ENCODE measurements at regions not wholly inside any gene's neighbourhood (a gene's known extent, or its start where the extent isn't known, plus 50 kb on each side); places are given as distances from the start of the nearest gene placed in this dataset.

DNA sequence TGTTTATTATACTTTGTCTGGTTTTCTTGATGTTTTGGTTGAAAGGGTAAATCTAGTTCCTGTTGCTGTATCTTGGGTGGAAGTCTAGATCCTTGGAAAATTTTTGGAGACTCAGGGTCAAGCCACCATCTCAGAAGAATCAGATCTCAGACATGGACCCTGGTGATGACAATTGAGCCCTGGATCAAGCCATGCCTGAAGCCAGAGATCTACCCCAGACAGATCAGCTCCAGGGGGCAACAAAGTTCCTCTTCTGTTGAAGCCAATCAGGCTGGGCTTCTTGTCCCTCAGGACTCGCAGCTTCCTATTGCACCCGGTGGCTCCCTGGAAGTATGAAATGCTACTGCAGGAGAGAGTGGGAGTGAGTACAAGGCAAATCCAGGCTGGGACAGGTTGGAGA lies 106.9 kb downstream of the UNCX start:
- no peaks in the 10 kb centered on the region for H3K9me3 ChIP-seq
- H3K9ac ChIP-seq (ENCODE audit: low read depth in 2 of 2, low read length in 2 of 2): no peak overlapping the region
- H3K4me3 ChIP-seq: no peak overlapping the region
- TF ChIP-seq, protein P1, sequence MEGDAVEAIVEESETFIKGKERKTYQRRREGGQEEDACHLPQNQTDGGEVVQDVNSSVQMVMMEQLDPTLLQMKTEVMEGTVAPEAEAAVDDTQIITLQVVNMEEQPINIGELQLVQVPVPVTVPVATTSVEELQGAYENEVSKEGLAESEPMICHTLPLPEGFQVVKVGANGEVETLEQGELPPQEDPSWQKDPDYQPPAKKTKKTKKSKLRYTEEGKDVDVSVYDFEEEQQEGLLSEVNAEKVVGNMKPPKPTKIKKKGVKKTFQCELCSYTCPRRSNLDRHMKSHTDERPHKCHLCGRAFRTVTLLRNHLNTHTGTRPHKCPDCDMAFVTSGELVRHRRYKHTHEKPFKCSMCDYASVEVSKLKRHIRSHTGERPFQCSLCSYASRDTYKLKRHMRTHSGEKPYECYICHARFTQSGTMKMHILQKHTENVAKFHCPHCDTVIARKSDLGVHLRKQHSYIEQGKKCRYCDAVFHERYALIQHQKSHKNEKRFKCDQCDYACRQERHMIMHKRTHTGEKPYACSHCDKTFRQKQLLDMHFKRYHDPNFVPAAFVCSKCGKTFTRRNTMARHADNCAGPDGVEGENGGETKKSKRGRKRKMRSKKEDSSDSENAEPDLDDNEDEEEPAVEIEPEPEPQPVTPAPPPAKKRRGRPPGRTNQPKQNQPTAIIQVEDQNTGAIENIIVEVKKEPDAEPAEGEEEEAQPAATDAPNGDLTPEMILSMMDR (IDR thresholded peaks at IDR 0.05): no peak
- H3K27ac ChIP-seq: no peak overlapping the region
- no peak for DNase-seq
- intact Hi-C loops (cut with DNase I): no loop called here
- no peaks in the 10 kb centered on the region for H3K36me3 ChIP-seq
- H3K4me1 ChIP-seq: no peaks in the 10 kb centered on the region
- H3K27me3 ChIP-seq: no peaks in the 10 kb centered on the region

DNA sequence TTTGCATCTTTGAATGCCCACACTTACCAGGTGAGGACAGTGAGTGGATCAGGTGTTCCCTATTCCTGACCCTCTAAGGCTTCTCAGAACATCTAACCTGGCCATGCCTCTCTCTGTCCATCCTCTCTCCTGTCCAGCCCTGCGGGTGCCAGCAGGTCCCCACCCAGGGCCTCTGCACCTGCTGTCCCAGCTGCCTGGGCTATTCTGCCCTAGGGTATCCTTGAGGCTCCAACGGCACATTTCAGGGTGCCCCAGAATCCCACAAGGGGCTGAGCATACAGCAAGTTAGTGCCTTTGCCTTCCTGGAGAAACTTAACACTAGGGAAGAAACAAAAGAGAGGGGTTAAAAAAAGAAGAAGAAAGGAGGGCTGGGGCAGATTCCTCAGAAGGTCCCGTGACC lies 107.4 kb downstream of the UNCX start:
- TF ChIP-seq, protein P1 (IDR thresholded peaks at IDR 0.05): no peak
- DNase-seq: no peak
- Histone ChIP-seq H3K9ac (ENCODE audit: low read depth in 2 of 2, low read length in 2 of 2) (no peak overlapping the region), H3K36me3 (no peaks in the 10 kb centered on the region), H3K27ac (no peak overlapping the region), H3K4me1 (no peaks in the 10 kb centered on the region), H3K9me3 (no peaks in the 10 kb centered on the region), H3K4me3 (no peak overlapping the region), H3K27me3 (no peaks in the 10 kb centered on the region)
- intact Hi-C loops (cut with DNase I): no loop called here

DNA sequence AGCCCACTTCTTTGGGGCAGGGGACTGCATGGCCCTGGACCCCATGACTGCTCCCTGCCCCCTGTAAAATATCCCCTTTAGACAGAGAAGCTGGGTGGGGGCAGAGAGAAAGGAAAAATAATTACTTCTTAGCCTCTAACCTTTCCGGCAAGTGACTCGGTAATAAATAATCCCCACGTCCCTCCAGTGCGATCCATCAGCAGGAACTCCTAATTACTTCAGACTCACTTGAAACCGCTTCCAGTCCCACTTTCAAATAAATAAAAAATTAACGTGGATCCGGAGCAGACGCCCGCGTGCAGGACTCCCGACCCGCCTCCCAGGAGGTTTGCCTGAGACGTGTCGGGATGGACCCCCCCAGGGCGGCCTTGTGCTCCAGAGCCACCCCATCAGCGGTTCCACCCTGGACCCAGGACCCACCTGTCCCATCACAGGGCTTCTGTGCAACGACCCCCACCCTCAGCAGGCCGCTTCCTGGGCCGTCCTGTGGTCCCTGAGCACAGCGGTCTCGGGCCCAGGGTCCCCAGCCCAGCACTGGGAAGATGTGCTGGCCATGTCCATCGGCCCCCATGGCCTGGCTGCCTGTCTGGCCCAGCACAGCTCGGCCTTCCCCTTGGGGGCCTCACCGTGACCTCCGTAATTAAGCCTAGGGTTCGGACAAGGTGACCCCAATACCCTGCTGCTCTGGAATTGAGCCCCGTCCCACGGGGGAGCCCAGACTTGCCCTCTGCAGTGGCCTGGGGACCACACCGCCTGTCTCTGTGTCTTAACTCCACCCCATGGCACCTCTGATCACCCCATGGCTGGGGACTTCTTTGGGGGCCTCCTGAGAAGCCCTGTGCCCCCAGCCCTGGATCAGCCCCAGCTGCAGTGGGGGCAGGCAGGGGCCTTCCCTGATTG lies 108.0 kb downstream of the UNCX start:
- Histone ChIP-seq H3K36me3 (no peaks in the 10 kb centered on the region), H3K27ac (no peak overlapping the region), H3K4me3 (no peak overlapping the region), H3K9me3 (no peaks in the 10 kb centered on the region), H3K9ac (ENCODE audit: low read depth in 2 of 2, low read length in 2 of 2) (no peak overlapping the region), H3K27me3 (no peaks in the 10 kb centered on the region), H3K4me1 (no peaks in the 10 kb centered on the region)
- no peak for DNase-seq
- TF ChIP-seq, protein P1 (IDR thresholded peaks at IDR 0.05): no peak
- intact Hi-C loops (cut with DNase I): no loop called here

DNA sequence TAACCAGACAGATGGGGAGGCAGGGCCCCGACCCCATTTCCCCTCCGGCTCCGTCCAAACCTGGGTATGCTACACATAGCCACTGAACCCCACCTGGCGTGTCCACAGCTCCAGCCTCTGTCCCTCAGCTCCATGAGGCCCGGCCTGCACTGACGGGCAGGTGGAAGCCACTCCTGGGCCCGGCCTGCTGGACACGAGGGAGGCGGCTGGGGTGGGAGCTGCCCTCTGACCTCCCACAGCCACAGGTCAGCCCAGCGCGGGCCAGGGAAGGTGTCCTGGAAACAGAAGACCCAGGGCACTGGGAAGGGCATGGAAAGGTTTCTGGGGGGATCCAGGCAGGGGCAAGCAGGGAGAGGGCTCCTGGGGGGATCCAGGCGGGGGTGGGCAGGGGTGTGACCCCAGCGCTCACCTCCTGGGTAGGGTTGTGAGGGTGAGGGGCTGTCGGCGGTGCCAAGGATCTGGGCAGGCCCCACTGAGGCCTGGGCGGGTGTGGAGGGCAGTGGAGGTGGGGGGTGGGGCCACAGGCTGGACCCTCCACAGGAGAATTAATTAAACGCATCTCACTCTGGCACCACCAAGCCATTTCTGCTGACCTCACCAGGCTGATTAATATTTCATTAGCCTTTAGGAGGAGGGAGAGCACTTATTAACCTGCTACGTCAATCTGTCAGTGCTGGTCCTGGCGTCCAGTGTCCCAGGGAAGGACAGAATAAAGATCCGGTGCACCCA lies 108.9 kb downstream of the UNCX start:
- no peaks in the 10 kb centered on the region for H3K27me3 ChIP-seq
- H3K9me3 ChIP-seq: no peaks in the 10 kb centered on the region
- intact Hi-C loops (cut with DNase I): no loop called here
- H3K27ac ChIP-seq: no peak overlapping the region
- H3K9ac ChIP-seq (ENCODE audit: low read depth in 2 of 2, low read length in 2 of 2): no peak overlapping the region
- H3K4me3 ChIP-seq: no peak overlapping the region
- H3K4me1 ChIP-seq: no peaks in the 10 kb centered on the region
- TF ChIP-seq, protein P1 (IDR thresholded peaks at IDR 0.05): no peak
- no peak for DNase-seq
- H3K36me3 ChIP-seq: no peaks in the 10 kb centered on the region

DNA sequence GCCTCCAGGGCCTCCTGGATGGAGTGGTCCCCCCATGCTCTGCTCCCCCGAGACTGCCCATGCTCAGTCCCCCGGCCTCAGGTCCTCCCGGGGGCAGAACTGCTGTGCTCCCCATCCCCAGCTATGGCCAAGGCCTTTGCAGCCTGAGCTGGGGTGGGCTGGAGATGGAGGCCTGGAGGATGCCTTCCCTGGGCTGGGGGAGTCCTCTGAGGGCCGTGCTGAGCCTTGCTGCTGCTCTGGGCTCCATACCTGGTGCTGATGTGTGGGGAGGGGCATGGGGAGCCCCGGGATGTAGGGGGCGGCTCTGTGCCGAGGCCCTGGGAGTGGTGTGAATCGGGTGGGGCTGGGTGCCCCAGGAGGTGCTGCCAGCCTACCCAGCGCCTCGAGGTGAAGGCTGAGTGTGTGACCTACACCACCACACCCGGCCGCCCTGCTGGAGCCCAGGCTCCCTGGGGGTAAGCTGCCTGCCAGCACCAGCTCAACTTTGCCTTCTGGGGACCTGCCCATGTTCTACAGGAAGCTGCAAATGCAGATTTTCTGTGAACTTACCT lies 109.5 kb downstream of the UNCX start:
- H3K36me3 ChIP-seq: no peaks in the 10 kb centered on the region
- TF ChIP-seq, protein P1 (IDR thresholded peaks at IDR 0.05): no peak
- H3K27ac ChIP-seq: no peak overlapping the region
- DNase-seq: no peak
- no peaks in the 10 kb centered on the region for H3K4me1 ChIP-seq
- no peak overlapping the region for H3K4me3 ChIP-seq
- H3K9me3 ChIP-seq: no peaks in the 10 kb centered on the region
- H3K9ac ChIP-seq (ENCODE audit: low read depth in 2 of 2, low read length in 2 of 2): no peak overlapping the region
- intact Hi-C loops (cut with DNase I): no loop called here
- H3K27me3 ChIP-seq: no peaks in the 10 kb centered on the region

Measured in colonic mucosa (tissue), 4 donors.